Vagina (tissue), 2 donors: ENCODE measurements at regions not wholly inside any gene's neighbourhood (a gene's known extent, or its start where the extent isn't known, plus 50 kb on each side); places are given as distances from the start of the nearest gene placed in this dataset.

Experiments used
- CTCF ChIP-seq, 3 experiments: fragments of 450-650 bp in 2 of 3; fragments of 200-600 bp in 1 of 3; sonication (generic) in 1 of 3; IDR thresholded peaks; one replicate each; pipeline ENCODE4 v1.5.1; 2017 to 2019; ENCODE audit warnings: antibody characterized with exemption in 3 of 3, mild to moderate bottlenecking in 2 of 3, moderate library complexity in 2 of 3
- POLR2A ChIP-seq, 2 donors: fragments of 450-650 bp; IDR thresholded peaks; one replicate each; pipeline ENCODE4 v1.6.1; 2017; ENCODE audit warnings: antibody characterized with exemption in 2 of 2, mild to moderate bottlenecking in 2 of 2, moderate library complexity in 2 of 2
- POLR2AphosphoS5 ChIP-seq, 2 donors: sonication (generic); formaldehyde crosslinking; IDR thresholded peaks; one replicate each; pipeline ENCODE4 v1.9.0; 2017; ENCODE audit warnings: antibody characterized with exemption in 2 of 2, mild to moderate bottlenecking in 2 of 2, low read depth in 1 of 2; ENCODE audit not compliant: insufficient read depth in 1 of 2

GRCh38 chr1:13967707-13968106 lies 267.7 kb downstream of the PRDM2 start:
- TF ChIP-seq CTCF (IDR thresholded peaks at IDR 0.05) (no peak), POLR2AphosphoS5 (IDR thresholded peaks at IDR 0.05; ENCODE audit: insufficient read depth in 1 of 2, low read depth in 1 of 2) (no peak), POLR2A (IDR thresholded peaks at IDR 0.05) (no peak)
